ENCODE measurements at regions not wholly inside any gene's neighbourhood (a gene's known extent, or its start where the extent isn't known, plus 50 kb on each side); places are given as distances from the start of the nearest gene placed in this dataset.

DNA sequence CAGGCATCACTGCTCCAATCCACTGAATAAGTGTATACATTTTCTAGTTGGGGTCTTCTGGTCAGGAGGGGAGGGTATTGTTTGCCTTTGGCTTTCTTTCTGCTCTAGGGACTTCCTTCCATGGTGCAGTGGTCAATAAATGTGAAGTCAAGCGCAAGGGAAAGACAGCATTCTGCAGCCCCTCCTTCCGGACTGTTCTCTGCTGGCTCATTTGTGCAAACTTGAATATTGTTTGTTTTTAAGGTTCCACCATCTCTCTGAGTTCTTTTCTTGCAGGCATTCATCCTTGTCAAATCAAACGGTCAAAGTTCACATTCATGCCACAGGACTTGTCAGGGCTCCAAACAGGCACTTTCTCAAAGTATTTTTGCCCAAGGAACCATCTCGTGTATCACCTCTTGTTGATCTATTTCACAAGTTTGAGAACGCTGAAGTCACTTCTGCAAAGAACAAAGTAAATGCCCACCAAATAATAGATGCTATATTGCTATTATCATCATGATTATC lies 205.6 kb upstream of the KAZN start:
- TF ChIP-seq, protein P1, sequence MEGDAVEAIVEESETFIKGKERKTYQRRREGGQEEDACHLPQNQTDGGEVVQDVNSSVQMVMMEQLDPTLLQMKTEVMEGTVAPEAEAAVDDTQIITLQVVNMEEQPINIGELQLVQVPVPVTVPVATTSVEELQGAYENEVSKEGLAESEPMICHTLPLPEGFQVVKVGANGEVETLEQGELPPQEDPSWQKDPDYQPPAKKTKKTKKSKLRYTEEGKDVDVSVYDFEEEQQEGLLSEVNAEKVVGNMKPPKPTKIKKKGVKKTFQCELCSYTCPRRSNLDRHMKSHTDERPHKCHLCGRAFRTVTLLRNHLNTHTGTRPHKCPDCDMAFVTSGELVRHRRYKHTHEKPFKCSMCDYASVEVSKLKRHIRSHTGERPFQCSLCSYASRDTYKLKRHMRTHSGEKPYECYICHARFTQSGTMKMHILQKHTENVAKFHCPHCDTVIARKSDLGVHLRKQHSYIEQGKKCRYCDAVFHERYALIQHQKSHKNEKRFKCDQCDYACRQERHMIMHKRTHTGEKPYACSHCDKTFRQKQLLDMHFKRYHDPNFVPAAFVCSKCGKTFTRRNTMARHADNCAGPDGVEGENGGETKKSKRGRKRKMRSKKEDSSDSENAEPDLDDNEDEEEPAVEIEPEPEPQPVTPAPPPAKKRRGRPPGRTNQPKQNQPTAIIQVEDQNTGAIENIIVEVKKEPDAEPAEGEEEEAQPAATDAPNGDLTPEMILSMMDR (IDR thresholded peaks at IDR 0.05): no peak
- no peak for DNase-seq
- H3K9me3 ChIP-seq: no peaks in the 10 kb centered on the region
- no peak overlapping the region for H3K4me3 ChIP-seq
- no peak overlapping the region for H3K27ac ChIP-seq
- H3K27me3 ChIP-seq: peaks cover 9% of the 10 kb centered on the region
- H3K4me1 ChIP-seq: no peaks in the 10 kb centered on the region
- intact Hi-C loops (cut with DNase I): no loop called here
- H3K36me3 ChIP-seq: no peaks in the 10 kb centered on the region
- ATAC-seq: no peak

DNA sequence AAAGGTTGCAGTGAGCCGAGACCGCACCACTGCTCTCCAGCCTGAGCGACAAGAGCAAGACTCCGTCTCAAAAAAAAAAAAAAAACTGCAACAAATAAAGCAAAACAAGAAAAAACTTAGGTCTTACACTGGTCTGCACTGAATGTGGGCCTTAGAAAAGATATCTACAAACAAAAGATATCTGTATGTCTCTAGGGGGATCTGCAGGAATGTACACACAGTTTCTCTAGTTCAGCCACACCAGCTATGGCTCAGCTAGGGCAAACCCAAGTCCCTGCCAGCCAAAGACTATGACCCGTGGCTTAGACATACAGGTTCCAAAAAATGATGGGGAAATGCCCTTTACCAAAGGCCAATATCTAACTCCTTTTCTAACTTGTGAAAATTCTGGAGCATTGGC lies 202.4 kb upstream of the KAZN start:
- H3K27me3 ChIP-seq: peaks cover 9% of the 10 kb centered on the region
- no peaks in the 10 kb centered on the region for H3K36me3 ChIP-seq
- intact Hi-C loops (cut with DNase I): no loop called here
- H3K4me1 ChIP-seq: no peaks in the 10 kb centered on the region
- no peak for DNase-seq
- ATAC-seq: no peak
- TF ChIP-seq, protein P1 (IDR thresholded peaks at IDR 0.05): no peak
- H3K4me3 ChIP-seq: no peak overlapping the region
- H3K9me3 ChIP-seq: no peaks in the 10 kb centered on the region
- no peak overlapping the region for H3K27ac ChIP-seq

DNA sequence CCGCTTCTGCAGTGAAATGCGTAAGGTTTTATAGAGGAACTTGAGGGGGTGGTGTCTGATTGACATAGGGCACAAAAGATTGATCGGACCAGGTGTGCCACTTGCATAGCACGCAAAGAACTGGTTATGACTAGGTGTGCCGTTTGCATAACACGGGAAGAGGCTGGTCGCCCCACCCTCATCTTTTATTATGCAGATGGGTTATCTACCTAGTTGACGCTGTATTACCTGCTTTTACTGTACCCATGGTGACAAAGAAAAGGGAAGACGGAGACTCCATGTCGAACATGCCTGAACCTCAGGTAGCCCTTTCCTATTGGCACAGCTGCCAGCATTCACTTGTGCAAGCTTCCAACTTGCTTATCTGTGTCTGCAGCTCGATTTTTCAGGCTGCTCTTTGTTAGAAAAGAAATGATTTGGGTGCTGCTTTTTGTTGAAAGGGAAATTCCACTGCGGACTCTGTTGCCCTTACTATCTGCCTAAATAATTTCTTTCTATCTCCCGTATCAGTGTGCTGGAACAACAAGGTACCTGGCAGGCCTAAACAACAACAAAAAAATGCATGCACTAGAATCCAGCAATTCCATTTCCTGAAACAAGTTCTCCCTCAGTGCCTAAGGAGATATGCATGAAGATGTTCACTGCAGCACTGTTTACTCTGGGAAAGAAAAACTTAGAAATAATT lies 194.4 kb upstream of the KAZN start:
- no peak overlapping the region for H3K4me3 ChIP-seq
- no peak overlapping the region for H3K27ac ChIP-seq
- H3K9me3 ChIP-seq: no peaks in the 10 kb centered on the region
- no peaks in the 10 kb centered on the region for H3K4me1 ChIP-seq
- DNase-seq: no peak
- TF ChIP-seq, protein P1 (IDR thresholded peaks at IDR 0.05): no peak
- H3K27me3 ChIP-seq: no peaks in the 10 kb centered on the region
- intact Hi-C loops (cut with DNase I): no loop called here
- no peaks in the 10 kb centered on the region for H3K36me3 ChIP-seq
- ATAC-seq: no peak

DNA sequence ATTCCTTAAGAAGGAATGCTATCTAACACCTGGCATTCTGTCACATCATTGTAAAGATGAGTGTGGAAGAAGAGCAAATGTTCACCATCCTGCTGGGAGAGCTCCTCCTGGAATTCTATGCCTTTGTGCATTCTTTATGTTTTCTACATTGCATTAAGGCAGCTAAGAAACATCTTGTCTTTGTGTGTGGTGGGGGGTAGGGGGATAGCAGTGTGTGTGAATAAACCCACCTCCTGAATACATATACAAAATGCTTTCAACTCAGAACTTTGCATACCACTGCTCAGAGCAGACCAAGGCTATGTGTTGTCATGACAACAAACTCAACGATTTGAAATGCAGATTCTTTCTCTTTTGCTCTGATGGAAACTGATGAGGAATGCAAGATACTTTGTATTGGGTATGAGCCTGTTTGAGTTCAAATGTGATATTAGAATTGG lies 193.6 kb upstream of the KAZN start:
- Histone ChIP-seq H3K9me3 (no peaks in the 10 kb centered on the region), H3K27ac (no peak overlapping the region), H3K27me3 (no peaks in the 10 kb centered on the region), H3K36me3 (no peaks in the 10 kb centered on the region), H3K4me3 (no peak overlapping the region), H3K4me1 (no peaks in the 10 kb centered on the region)
- TF ChIP-seq, protein P1 (IDR thresholded peaks at IDR 0.05): no peak
- ATAC-seq: no peak
- no peak for DNase-seq
- intact Hi-C loops (cut with DNase I): no loop called here

DNA sequence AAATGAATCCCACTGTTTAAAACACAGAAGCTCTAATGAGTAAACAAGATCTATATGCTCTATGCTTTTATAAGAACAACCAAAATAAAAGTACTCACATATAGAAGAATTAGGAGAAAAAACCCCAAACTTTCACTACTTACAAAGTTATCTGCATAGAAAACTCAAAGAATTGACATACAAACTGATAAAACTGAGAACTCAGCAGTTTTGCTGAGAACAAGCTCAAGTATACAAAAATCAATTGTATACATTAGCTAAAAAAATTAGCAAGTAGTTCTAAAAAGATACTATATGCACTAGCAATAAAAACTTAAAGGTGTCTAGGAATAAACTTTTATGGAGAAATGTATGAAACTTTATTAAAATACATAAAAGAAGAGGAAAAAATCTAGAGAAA lies 186.2 kb upstream of the KAZN start:
- DNase-seq (no peak), ATAC-seq (no peak)
- H3K9me3 ChIP-seq: no peaks in the 10 kb centered on the region
- H3K4me1 ChIP-seq: no peaks in the 10 kb centered on the region
- no peaks in the 10 kb centered on the region for H3K36me3 ChIP-seq
- no peak overlapping the region for H3K27ac ChIP-seq
- intact Hi-C loops (cut with DNase I): no loop called here
- H3K27me3 ChIP-seq: no peaks in the 10 kb centered on the region
- H3K4me3 ChIP-seq: no peak overlapping the region
- TF ChIP-seq, protein P1 (IDR thresholded peaks at IDR 0.05): no peak

Measured in upper lobe of right lung (tissue), 1 donor.